ENCODE measurements at regions not wholly inside any gene's neighbourhood (a gene's known extent, or its start where the extent isn't known, plus 50 kb on each side); places are given as distances from the start of the nearest gene placed in this dataset.

- Histone ChIP-seq H3K4me3 (ENCODE audit: insufficient read depth, low read length) (no peak overlapping the region), H3K4me1 (ENCODE audit: insufficient read depth, low read length) (peaks cover under 1% of the 10 kb centered on the region), H3K27ac (ENCODE audit: low read depth, low read length) (no peak overlapping the region), H3K4me2 (ENCODE audit: insufficient read depth, low read length) (no peak overlapping the region), H4K20me1 (ENCODE audit: insufficient read depth, low read length) (no peaks in the 10 kb centered on the region), H3K79me2 (ENCODE audit: insufficient read depth, low read length) (no peaks in the 10 kb centered on the region), H3K36me3 (ENCODE audit: insufficient read depth, low read length) (no peaks in the 10 kb centered on the region), H2AFZ (ENCODE audit: low read length) (no peak overlapping the region), H3K27me3 (ENCODE audit: insufficient read depth, low read length) (peaks cover 10% of the 10 kb centered on the region), H3K9me3 (ENCODE audit: low read depth, low read length) (no peaks in the 10 kb centered on the region)
- no peak for TF ChIP-seq CTCF (IDR thresholded peaks at IDR 0.05; ENCODE audit: extremely low read depth, low read depth, low read length)
- DNase-seq (ENCODE audit: insufficient read length, low spot score, missing footprints): no peak
Measured at GRCh38 chr12:64938179-64938578, 113.7 kb downstream of the TBC1D30 start.

- Histone ChIP-seq H3K4me1 (ENCODE audit: insufficient read depth, low read length) (peaks cover 5% of the 10 kb centered on the region), H3K27me3 (ENCODE audit: insufficient read depth, low read length) (peaks cover 21% of the 10 kb centered on the region), H3K4me3 (ENCODE audit: insufficient read depth, low read length) (no peak overlapping the region), H2AFZ (ENCODE audit: low read length) (no peak overlapping the region), H3K27ac (ENCODE audit: low read depth, low read length) (no peak overlapping the region), H3K4me2 (ENCODE audit: insufficient read depth, low read length) (no peak overlapping the region), H4K20me1 (ENCODE audit: insufficient read depth, low read length) (no peaks in the 10 kb centered on the region), H3K9me3 (ENCODE audit: low read depth, low read length) (no peaks in the 10 kb centered on the region), H3K36me3 (ENCODE audit: insufficient read depth, low read length) (no peaks in the 10 kb centered on the region), H3K79me2 (ENCODE audit: insufficient read depth, low read length) (no peaks in the 10 kb centered on the region)
- DNase-seq (ENCODE audit: insufficient read length, low spot score, missing footprints): peak; percentile 82
- TF ChIP-seq CTCF (IDR thresholded peaks at IDR 0.05; ENCODE audit: extremely low read depth, low read depth, low read length): no peak
Measured at GRCh38 chr12:64943686-64944085, 119.2 kb downstream of the TBC1D30 start.

- Histone ChIP-seq H3K9me3 (ENCODE audit: low read depth, low read length) (no peaks in the 10 kb centered on the region), H3K79me2 (ENCODE audit: insufficient read depth, low read length) (no peaks in the 10 kb centered on the region), H3K4me3 (ENCODE audit: insufficient read depth, low read length) (no peak overlapping the region), H3K4me2 (ENCODE audit: insufficient read depth, low read length) (no peak overlapping the region), H3K4me1 (ENCODE audit: insufficient read depth, low read length) (peaks cover 5% of the 10 kb centered on the region), H3K36me3 (ENCODE audit: insufficient read depth, low read length) (no peaks in the 10 kb centered on the region), H4K20me1 (ENCODE audit: insufficient read depth, low read length) (no peaks in the 10 kb centered on the region), H3K27me3 (ENCODE audit: insufficient read depth, low read length) (peaks cover 31% of the 10 kb centered on the region), H2AFZ (ENCODE audit: low read length) (no peak overlapping the region), H3K27ac (ENCODE audit: low read depth, low read length) (no peak overlapping the region)
- TF ChIP-seq CTCF (IDR thresholded peaks at IDR 0.05; ENCODE audit: extremely low read depth, low read depth, low read length): no peak
- no peak for DNase-seq (ENCODE audit: insufficient read length, low spot score, missing footprints)
Measured at GRCh38 chr12:64944966-64945365, 120.5 kb downstream of the TBC1D30 start.

- Histone ChIP-seq H3K27ac (ENCODE audit: low read depth, low read length) (no peak overlapping the region), H3K36me3 (ENCODE audit: insufficient read depth, low read length) (no peaks in the 10 kb centered on the region), H4K20me1 (ENCODE audit: insufficient read depth, low read length) (no peaks in the 10 kb centered on the region), H2AFZ (ENCODE audit: low read length) (no peak overlapping the region), H3K4me2 (ENCODE audit: insufficient read depth, low read length) (no peak overlapping the region), H3K9me3 (ENCODE audit: low read depth, low read length) (no peaks in the 10 kb centered on the region), H3K4me1 (ENCODE audit: insufficient read depth, low read length) (peaks cover 5% of the 10 kb centered on the region), H3K27me3 (ENCODE audit: insufficient read depth, low read length) (peaks cover 37% of the 10 kb centered on the region), H3K79me2 (ENCODE audit: insufficient read depth, low read length) (no peaks in the 10 kb centered on the region), H3K4me3 (ENCODE audit: insufficient read depth, low read length) (no peak overlapping the region)
- TF ChIP-seq CTCF (IDR thresholded peaks at IDR 0.05; ENCODE audit: extremely low read depth, low read depth, low read length): no peak
- no peak for DNase-seq (ENCODE audit: insufficient read length, low spot score, missing footprints)
Measured at GRCh38 chr12:64946132-64946829, 121.8 kb downstream of the TBC1D30 start.

Data from osteoblast (primary cell).